GM12872 (cell line): ENCODE measurements at regions not wholly inside any gene's neighbourhood (a gene's known extent, or its start where the extent isn't known, plus 50 kb on each side); places are given as distances from the start of the nearest gene placed in this dataset.

Experiments used
- TF ChIP-seq, protein P1 (sequence below): IDR thresholded peaks from 3 replicates; pipeline ENCODE4 v1.5.1; 2011; ENCODE audit warnings: low read depth, mild to moderate bottlenecking, low read length, moderate library complexity; ENCODE audit not compliant: insufficient read depth

- TF ChIP-seq, protein P1, sequence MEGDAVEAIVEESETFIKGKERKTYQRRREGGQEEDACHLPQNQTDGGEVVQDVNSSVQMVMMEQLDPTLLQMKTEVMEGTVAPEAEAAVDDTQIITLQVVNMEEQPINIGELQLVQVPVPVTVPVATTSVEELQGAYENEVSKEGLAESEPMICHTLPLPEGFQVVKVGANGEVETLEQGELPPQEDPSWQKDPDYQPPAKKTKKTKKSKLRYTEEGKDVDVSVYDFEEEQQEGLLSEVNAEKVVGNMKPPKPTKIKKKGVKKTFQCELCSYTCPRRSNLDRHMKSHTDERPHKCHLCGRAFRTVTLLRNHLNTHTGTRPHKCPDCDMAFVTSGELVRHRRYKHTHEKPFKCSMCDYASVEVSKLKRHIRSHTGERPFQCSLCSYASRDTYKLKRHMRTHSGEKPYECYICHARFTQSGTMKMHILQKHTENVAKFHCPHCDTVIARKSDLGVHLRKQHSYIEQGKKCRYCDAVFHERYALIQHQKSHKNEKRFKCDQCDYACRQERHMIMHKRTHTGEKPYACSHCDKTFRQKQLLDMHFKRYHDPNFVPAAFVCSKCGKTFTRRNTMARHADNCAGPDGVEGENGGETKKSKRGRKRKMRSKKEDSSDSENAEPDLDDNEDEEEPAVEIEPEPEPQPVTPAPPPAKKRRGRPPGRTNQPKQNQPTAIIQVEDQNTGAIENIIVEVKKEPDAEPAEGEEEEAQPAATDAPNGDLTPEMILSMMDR: no peak
Observed at GRCh38 chr6:104411302-104411701, 448.4 kb downstream of the HACE1 start.

DNA sequence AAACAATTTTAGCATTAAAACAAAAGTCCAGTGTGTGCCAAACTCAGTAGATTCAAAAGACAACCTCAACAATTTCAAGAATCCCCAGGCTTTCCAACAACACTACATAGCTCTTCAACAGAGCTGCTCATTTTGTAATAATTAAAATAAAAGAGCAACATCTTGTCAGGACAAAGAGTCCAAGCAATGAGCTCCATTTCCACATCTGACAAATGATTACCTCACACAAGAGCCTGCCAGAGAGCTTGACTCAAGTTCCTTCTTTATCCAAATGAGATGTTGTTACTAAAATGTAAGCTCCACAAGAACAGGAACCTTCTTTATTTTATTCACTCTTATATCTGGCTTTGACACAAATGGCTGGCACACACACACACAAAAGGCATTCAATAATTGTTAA is 449.8 kb downstream of the HACE1 start:
- TF ChIP-seq, protein P1: no peak

- TF ChIP-seq, protein P1: no peak
Observed at GRCh38 chr6:104407957-104408356, 451.8 kb downstream of the HACE1 start.

GRCh38 chr6:104404377-104404776 is 455.3 kb downstream of the HACE1 start:
- TF ChIP-seq, protein P1: no peak

- TF ChIP-seq, protein P1: no peak
Observed at GRCh38 chr6:104402572-104402971, 457.1 kb downstream of the HACE1 start.

GRCh38 chr6:104401926-104402325 is 457.8 kb downstream of the HACE1 start:
- TF ChIP-seq, protein P1: no peak

- TF ChIP-seq, protein P1: no peak
Observed at GRCh38 chr6:104400844-104401243, 458.9 kb downstream of the HACE1 start.

DNA sequence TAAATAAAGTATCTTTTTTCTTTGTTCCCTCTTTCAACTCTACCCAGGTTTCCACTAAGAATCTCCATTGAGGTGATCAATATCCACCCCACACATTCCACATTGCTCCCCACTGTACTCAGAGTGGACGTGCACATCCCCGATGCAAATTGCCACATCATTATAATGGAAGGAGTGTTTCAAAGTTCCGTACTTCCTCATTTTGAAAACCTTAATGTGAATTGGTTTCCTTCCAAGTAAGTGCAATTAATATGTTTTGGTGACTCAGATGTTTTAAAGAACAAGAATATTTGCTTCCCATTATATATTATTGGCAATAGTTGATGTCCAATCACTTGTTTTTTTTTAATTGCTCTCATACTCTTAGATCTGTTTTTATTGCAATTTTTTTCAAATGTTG is 463.6 kb downstream of the HACE1 start:
- TF ChIP-seq, protein P1: no peak
